ENCODE measurements at regions not wholly inside any gene's neighbourhood (a gene's known extent, or its start where the extent isn't known, plus 50 kb on each side); places are given as distances from the start of the nearest gene placed in this dataset.
"Not testable (repeated sequence)": the region's sequence is repeated elsewhere in the genome, so short reads cannot be mapped to it uniquely, and the experiment has no call there.

GRCh38 chr15:77862651-77863104 lies 214.8 kb downstream of the TBC1D2B start:
- no peak for DNase-seq (ENCODE audit: insufficient read length, low spot score)
- FAIRE-seq: no peak

DNA sequence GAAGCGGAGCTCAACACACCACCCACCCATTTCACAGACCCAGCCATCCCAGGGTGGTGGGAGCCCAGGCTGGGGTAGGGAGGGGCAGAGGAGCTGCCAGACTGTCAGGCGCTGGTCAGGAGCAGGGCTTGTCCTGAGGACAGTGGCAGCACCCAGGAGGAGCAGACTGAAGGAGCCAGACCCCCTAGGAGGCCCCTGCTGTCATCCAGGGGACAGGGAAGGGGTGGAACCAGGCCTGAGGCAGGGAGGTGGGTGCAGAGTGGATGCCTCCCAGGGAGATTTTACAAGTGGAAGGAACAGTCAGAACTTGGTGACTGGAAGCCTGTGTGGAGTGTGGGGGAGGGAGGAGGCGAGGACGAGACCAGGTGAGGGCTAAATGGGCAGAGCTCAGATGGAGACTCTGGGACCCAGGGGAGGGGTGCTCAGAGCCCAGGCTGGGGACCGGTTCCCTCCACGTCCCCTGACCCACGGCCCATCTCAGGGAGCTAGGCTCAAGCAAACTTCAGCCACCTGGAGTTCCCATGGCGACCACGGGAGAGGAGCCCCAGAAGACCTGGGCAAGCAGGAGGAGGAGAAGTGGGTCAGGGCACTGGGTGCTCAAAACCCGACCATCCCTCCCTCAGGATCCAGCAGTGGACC lies 215.4 kb downstream of the TBC1D2B start:
- DNase-seq (ENCODE audit: insufficient read length, low spot score); FAIRE-seq: not testable (repeated sequence)

More at GRCh38 chr15:77862651-77863104, 214.8 kb downstream of the TBC1D2B start:
- TF ChIP-seq, protein P1, sequence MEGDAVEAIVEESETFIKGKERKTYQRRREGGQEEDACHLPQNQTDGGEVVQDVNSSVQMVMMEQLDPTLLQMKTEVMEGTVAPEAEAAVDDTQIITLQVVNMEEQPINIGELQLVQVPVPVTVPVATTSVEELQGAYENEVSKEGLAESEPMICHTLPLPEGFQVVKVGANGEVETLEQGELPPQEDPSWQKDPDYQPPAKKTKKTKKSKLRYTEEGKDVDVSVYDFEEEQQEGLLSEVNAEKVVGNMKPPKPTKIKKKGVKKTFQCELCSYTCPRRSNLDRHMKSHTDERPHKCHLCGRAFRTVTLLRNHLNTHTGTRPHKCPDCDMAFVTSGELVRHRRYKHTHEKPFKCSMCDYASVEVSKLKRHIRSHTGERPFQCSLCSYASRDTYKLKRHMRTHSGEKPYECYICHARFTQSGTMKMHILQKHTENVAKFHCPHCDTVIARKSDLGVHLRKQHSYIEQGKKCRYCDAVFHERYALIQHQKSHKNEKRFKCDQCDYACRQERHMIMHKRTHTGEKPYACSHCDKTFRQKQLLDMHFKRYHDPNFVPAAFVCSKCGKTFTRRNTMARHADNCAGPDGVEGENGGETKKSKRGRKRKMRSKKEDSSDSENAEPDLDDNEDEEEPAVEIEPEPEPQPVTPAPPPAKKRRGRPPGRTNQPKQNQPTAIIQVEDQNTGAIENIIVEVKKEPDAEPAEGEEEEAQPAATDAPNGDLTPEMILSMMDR (IDR thresholded peaks at IDR 0.05; ENCODE audit: insufficient read depth, missing control alignments): no peak

GRCh38 chr15:77860071-77860691 lies 217.3 kb downstream of the TBC1D2B start:
- no peak for DNase-seq (ENCODE audit: insufficient read length, low spot score)
- FAIRE-seq: no peak
- TF ChIP-seq, protein P1 (IDR thresholded peaks at IDR 0.05; ENCODE audit: insufficient read depth, missing control alignments): no peak

DNA sequence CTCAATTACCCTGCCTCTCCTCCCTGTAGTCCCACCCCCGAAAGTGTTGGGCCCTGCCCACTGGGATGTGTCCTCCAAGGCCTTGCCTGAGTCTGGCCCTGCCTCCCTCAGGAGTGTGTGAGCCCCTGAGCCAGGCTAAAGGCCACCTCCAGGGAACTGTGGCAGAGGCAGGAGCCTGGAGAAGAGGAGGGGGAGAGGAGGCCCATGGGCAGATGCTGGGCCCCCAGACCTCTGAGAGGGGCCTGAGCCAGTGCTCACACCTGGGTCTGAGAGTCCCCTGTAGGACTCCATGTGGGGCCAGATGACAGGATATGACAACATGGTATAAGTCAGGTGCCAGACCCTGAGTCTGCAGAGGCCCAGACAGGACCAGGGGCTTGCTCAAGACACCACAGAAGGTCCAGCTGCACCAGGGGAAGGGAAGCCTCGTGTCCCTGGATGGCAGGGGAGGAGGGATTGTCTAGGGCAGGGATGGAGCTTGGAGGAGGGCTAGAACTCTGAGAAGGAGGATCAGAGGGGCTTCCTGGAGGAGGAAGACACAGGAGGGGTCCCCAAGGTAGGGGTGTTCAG lies 217.9 kb downstream of the TBC1D2B start:
- DNase-seq (ENCODE audit: insufficient read length, low spot score) (no peak), FAIRE-seq (no peak)
- TF ChIP-seq, protein P1 (IDR thresholded peaks at IDR 0.05; ENCODE audit: insufficient read depth, missing control alignments): no peak

- TF ChIP-seq, protein P1 (IDR thresholded peaks at IDR 0.05; ENCODE audit: insufficient read depth, missing control alignments): no peak
- no peak for FAIRE-seq
- no peak for DNase-seq (ENCODE audit: insufficient read length, low spot score)
Observed at GRCh38 chr15:77858792-77859490, 218.6 kb downstream of the TBC1D2B start.

- FAIRE-seq (no peak), DNase-seq (ENCODE audit: insufficient read length, low spot score) (no peak)
- TF ChIP-seq, protein P1 (IDR thresholded peaks at IDR 0.05; ENCODE audit: insufficient read depth, missing control alignments): no peak
Observed at GRCh38 chr15:77857419-77857818, 220.1 kb downstream of the TBC1D2B start.

DNA sequence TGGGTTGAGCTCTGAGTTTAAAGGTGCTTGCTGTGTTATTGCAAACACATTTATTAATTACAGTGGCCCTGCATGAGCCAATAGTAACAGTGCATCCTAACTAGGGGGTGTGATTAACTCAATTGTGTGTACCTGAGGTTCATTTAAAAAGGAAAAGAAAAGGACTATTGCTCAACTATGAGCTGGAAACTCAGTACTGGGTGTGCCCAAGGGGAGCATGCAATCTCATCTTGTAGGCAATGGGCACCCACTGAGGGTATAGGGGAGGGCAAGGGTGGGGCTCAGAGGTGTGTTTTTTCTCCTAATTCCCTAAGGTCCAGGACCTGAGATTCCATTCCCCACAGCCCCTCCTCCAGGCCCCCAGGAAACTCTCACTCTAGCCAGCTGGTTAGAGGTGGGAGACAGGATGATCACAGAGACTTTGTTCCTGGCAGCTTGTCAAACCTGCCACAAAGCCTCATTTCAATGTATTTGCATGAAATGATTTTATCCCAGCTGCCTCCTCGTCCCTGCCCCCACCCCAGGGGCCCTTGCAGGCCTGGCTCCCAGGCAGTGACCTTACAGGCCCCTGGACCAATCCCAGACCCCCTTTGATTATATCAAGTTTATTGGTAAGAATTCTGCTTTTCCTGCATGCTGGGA lies 220.7 kb downstream of the TBC1D2B start:
- no peak for DNase-seq (ENCODE audit: insufficient read length, low spot score)
- no peak for FAIRE-seq
- TF ChIP-seq, protein P1 (IDR thresholded peaks at IDR 0.05; ENCODE audit: insufficient read depth, missing control alignments): no peak

Measured in D721Med (cell line).